Amniotic epithelial cell (primary cell): ENCODE measurements at regions not wholly inside any gene's neighbourhood (a gene's known extent, or its start where the extent isn't known, plus 50 kb on each side); places are given as distances from the start of the nearest gene placed in this dataset.
"Not testable (repeated sequence)": the region's sequence is repeated elsewhere in the genome, so short reads cannot be mapped to it uniquely, and the experiment has no call there.

Source experiments
- DNase-seq: peaks from one replicate; pipeline ENCODE4 v3.0.0-alpha.2; 2010; ENCODE audit warnings: low read depth

- DNase-seq: no peak
Measured at GRCh38 chrX:121169099-121170035, 122.0 kb downstream of the GLUD2 start.

- DNase-seq: no peak
Measured at GRCh38 chrX:121172703-121173102, 125.3 kb downstream of the GLUD2 start.

DNA sequence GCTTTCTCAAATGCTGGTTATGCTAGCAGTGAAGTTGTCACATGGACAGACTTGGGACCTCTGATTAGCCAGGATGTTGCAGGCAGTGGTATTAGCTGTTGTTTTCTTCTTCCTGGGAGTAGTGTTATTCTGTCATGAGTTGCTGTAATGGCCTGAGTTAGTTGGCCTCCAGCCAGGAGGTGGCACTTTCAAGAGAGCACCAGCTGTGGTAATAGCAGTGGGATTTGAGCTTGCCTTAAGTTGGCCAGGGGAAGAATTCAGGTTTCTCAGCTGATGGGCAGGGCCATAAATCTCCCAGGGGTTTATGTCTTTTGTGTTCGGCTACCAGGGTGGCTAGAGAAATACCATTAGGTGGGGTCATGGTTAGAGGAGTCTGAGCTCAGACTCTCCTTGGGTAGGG lies 132.6 kb downstream of the GLUD2 start:
- no peak for DNase-seq

GRCh38 chrX:121191779-121192178 lies 144.4 kb downstream of the GLUD2 start:
- DNase-seq: no peak

DNA sequence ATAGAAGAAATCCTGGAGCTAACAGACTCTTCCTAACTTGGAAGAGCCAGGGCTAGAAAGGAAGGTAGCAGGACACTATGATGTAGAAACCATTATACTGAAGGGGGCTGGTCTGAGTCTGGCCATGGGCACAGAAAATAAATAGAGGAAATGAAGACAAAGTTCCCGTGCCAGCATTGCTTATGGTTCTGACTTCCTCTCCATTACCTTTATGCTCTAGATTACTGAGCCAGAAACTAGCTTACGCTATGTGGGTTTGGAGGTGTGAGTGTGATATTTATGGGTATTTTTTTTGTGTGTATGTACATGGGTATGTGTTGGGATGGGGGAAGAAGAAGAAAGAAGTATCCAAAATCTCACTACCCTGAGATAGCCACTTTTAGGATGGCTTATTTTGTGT lies 148.3 kb downstream of the GLUD2 start:
- DNase-seq: no peak

DNA sequence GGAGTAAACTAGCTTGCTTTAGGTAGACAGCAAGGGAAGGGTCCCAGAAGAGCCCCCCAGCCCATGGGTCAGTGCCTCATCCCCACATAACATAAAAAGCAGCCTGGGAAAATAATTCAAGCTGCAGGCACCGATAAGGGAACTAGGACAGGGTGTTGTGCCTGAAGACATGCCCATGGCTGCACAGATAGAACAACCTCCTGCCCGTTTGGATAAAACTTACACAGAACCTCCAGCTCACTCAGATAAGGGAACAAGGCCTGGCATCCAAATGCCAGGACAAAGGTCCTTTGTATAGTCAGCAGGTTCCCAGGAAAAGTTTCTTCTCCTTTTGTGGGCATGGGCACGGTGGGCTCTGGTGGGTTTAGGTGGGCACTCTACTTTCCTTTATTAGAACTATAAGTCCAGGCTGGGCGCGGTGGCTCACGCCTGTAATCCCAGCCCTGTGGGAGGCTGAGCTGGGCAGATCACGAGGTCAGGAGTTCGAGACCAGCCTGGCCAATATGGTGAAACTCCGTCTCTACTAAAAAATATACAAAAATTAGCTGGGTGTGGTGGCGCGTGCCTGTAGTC lies 149.5 kb downstream of the GLUD2 start:
- not testable (repeated sequence) for DNase-seq

DNA sequence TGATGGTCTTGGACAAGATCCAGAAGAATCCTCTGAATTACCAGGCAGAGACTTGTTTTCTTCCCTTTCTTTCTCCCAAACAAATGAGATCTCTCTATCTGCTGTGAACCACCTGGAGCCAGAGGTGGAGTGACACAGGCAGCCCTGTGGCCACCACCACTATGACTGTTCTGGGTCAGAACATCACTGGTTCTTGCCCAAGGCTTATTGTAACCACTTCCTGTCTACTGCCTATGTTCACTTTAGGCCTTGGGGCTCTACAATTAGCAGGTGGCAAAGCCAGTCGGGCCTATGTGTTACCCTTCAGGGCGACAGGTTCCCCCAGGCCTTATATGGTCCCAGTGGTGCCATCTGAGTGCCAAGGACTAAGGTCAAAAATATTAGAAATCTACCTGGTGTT lies 161.2 kb downstream of the GLUD2 start:
- no peak for DNase-seq

GRCh38 chrX:121216641-121217374 lies 169.4 kb downstream of the GLUD2 start:
- DNase-seq: no peak

- DNase-seq: no peak
Measured at GRCh38 chrX:121221322-121221977, 174.0 kb downstream of the GLUD2 start.

- DNase-seq: no peak
Measured at GRCh38 chrX:121227888-121228287, 180.5 kb downstream of the GLUD2 start.

GRCh38 chrX:121231566-121232358 lies 184.4 kb downstream of the GLUD2 start:
- DNase-seq: no peak

DNA sequence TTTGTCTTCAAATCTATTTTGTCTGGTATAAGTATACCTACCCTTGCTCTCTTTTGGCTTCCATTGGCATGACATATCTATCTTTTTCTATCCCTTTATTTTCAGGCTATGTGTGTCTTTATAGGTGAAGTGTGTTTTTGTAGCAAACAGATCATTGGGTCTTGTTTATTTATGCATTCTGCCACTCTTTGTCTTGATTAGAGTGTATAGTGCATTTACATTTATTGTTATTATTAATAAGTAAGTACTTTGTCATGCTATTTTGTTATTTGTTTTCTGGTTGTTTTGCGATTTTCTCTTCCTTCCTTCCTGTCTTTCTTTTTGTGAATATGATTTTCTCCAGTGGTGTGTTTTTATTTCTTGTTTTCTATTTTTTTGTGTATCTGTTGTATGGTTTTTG lies 188.6 kb downstream of the GLUD2 start:
- no peak for DNase-seq

- DNase-seq: no peak
Measured at GRCh38 chrX:121238093-121238492, 190.7 kb downstream of the GLUD2 start.

- no peak for DNase-seq
Measured at GRCh38 chrX:121244511-121244910, 197.1 kb downstream of the GLUD2 start.

DNA sequence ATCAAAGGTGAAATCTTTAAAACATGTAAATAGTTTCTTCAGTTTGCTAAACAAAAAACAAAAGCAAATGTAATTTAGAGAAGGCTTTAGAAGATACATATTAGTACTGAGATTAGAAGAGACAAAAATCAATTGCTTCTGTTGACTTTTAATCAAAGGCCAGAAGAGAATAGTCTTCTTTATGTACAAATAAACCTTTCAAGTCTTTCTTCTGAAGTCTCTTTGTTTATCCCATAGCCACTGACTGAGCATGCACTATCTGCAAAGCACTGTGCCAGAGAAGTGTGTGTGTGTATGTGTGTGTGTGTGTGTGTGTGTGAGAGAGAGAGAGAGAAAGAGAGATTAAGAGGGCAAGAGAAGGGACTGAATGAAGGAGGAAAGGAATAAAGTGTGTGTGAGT lies 198.4 kb downstream of the GLUD2 start:
- no peak for DNase-seq

DNA sequence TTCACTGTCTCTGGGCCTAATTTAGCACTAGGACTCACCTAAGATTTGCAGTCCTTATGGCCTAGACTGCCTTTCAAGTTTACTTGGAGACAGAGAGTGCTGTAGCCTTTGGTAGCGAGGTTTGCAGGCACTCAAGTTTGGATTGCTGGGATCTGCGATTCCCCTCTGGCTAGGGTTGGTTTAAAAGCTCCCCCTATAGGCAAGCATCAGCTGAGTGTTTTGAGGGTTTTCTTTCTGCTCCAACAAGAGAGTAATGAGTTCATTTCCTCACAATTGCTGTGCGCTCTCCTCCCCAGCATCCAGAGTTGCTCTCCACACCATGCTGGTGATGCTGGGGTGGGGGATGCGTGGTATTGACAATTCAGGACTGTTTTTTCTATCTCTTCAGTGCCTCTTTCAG lies 206.9 kb downstream of the GLUD2 start:
- DNase-seq: no peak

GRCh38 chrX:121256647-121257046 lies 209.2 kb downstream of the GLUD2 start:
- DNase-seq: peak; percentile 0

GRCh38 chrX:121258545-121258944 lies 211.1 kb downstream of the GLUD2 start:
- no peak for DNase-seq

GRCh38 chrX:121259170-121259569 lies 211.8 kb downstream of the GLUD2 start:
- no peak for DNase-seq

DNA sequence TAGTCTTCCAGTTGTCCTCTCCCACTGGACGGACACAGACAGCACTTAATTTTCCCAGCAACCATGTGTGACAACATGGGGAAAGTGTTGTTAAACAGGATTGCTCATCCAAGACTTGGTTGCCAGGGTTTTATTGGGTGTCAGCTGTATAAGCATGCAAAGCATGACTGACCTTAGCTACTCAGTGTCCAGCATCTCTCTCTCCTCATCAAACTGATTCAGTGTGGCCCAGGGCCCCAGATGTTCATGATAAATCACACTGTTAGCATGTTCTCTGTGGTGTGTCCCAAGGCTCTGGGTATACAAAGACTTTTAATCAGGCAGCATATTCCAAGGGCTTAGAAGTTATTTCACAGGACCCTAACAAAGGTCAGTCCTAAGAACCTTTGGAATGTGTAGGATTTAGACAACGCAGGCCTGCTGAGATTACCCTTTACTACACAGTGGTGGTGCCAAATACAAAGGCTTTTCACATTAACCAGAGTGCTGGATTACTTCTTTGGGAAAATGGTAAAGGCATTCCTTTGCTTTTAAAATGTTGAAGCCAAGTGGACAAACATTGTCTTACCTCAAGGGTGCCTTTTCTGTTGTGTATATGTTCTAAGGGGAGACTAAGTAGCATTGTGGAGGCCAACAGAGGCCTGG lies 213.3 kb downstream of the GLUD2 start:
- no peak for DNase-seq

- DNase-seq: no peak
Measured at GRCh38 chrX:121283921-121284320, 236.5 kb downstream of the GLUD2 start.
